DND-41 (cell line): ENCODE measurements at regions not wholly inside any gene's neighbourhood (a gene's known extent, or its start where the extent isn't known, plus 50 kb on each side); places are given as distances from the start of the nearest gene placed in this dataset.

Experiments used
- ATAC-seq: fragments of 200-7000 bp; cut with Tn5 transposase; 3 replicates; pipeline ENCODE4 v1.9.1; 2021; ENCODE audit warnings: low read depth; ENCODE audit not compliant: insufficient read depth
- DNase-seq: peaks from one replicate; pipeline ENCODE4 v3.0.0-alpha.2; 2020
- H2AFZ ChIP-seq: 2 replicates; pipeline ENCODE4 v1.6.0; 2012; ENCODE audit warnings: low read depth, low read length
- H3K27ac ChIP-seq: 2 replicates; pipeline ENCODE4 v1.5.1; 2012; ENCODE audit warnings: low read length, inconsistent platforms
- H3K27me3 ChIP-seq: fragments of 200-600 bp; sonication (generic); 2 replicates; pipeline ENCODE4 v1.6.0; 2012; ENCODE audit warnings: low read length, mild to moderate bottlenecking, inconsistent platforms; ENCODE audit not compliant: insufficient read depth, poor library complexity
- H3K36me3 ChIP-seq: 2 replicates; pipeline ENCODE4 v1.5.1; 2012; ENCODE audit warnings: low read length, inconsistent platforms; ENCODE audit not compliant: insufficient read depth
- H3K4me1 ChIP-seq: 2 replicates; pipeline ENCODE4 v1.5.1; 2012; ENCODE audit warnings: mild to moderate bottlenecking, low read length; ENCODE audit not compliant: insufficient read depth
- H3K4me2 ChIP-seq: 2 replicates; pipeline ENCODE4 v1.6.0; 2012; ENCODE audit warnings: mild to moderate bottlenecking, moderate library complexity, low read length, inconsistent platforms; ENCODE audit not compliant: insufficient read depth
- H3K4me3 ChIP-seq, 2 experiments: fragments of 200-600 bp in 1 of 2; shearing (Covaris generic) in 1 of 2; 2 replicates each; pipeline ENCODE4 v1.5.1; 2012 to 2016; ENCODE audit warnings: inconsistent platforms in 2 of 2, low read length in 2 of 2, mild to moderate bottlenecking in 2 of 2, low read depth in 1 of 2, moderate library complexity in 1 of 2
- H3K79me2 ChIP-seq: 2 replicates; pipeline ENCODE4 v1.6.0; 2012; ENCODE audit warnings: low read length, inconsistent platforms; ENCODE audit not compliant: insufficient read depth
- H3K9ac ChIP-seq: 2 replicates; pipeline ENCODE4 v1.6.0; 2012; ENCODE audit warnings: low read depth, mild to moderate bottlenecking, inconsistent platforms, low read length, moderate library complexity
- H3K9me3 ChIP-seq: 2 replicates; pipeline ENCODE4 v1.5.1; 2012; ENCODE audit warnings: low read length, moderate library complexity, mild to moderate bottlenecking, inconsistent platforms; ENCODE audit not compliant: insufficient read depth, severe bottlenecking
- H4K20me1 ChIP-seq: 2 replicates; pipeline ENCODE4 v1.6.0; 2012; ENCODE audit warnings: low read length; ENCODE audit not compliant: insufficient read depth
- CTCF ChIP-seq: IDR thresholded peaks from 2 replicates; pipeline ENCODE4 v1.5.1; 2012; ENCODE audit warnings: borderline replicate concordance, low read length, moderate library complexity, mild to moderate bottlenecking; ENCODE audit not compliant: poor library complexity, severe bottlenecking; ENCODE audit errors: extremely low read depth
- EZH2 ChIP-seq: IDR thresholded peaks from 3 replicates; pipeline ENCODE4 v1.6.1; 2012; ENCODE audit warnings: borderline replicate concordance, low read depth, mild to moderate bottlenecking, moderate library complexity, low read length, inconsistent platforms; ENCODE audit not compliant: severe bottlenecking

- Histone ChIP-seq H3K4me3 (no peak overlapping the region), H3K9ac (no peak overlapping the region), H3K79me2 (no peaks in the 10 kb centered on the region), H3K4me1 (no peaks in the 10 kb centered on the region), H3K27me3 (no peaks in the 10 kb centered on the region), H4K20me1 (no peaks in the 10 kb centered on the region), H3K36me3 (no peaks in the 10 kb centered on the region), H3K4me2 (no peak overlapping the region), H3K27ac (no peak overlapping the region), H2AFZ (no peak overlapping the region), H3K9me3 (no peaks in the 10 kb centered on the region)
- TF ChIP-seq CTCF (no peak), EZH2 (no peak)
- ATAC-seq = no peak
- no peak for DNase-seq
These were observed 137.9 kb downstream of the SOX9 start for GRCh38 chr17:72258711-72259110.

- H4K20me1 ChIP-seq = no peaks in the 10 kb centered on the region
- H3K27me3 ChIP-seq = no peaks in the 10 kb centered on the region
- no peaks in the 10 kb centered on the region for H3K79me2 ChIP-seq
- no peaks in the 10 kb centered on the region for H3K36me3 ChIP-seq
- TF ChIP-seq CTCF (no peak), EZH2 (no peak)
- no peak overlapping the region for H2AFZ ChIP-seq
- DNase-seq = no peak
- no peak overlapping the region for H3K4me3 ChIP-seq
- ATAC-seq = no peak
- H3K9ac ChIP-seq = no peak overlapping the region
- H3K9me3 ChIP-seq = no peaks in the 10 kb centered on the region
- H3K4me1 ChIP-seq = no peaks in the 10 kb centered on the region
- no peak overlapping the region for H3K4me2 ChIP-seq
- H3K27ac ChIP-seq = no peak overlapping the region
These were observed 139.1 kb downstream of the SOX9 start for GRCh38 chr17:72259922-72260321.

GRCh38 chr17:72262766-72263165 lies 141.9 kb downstream of the SOX9 start:
- Histone ChIP-seq H3K27ac (no peak overlapping the region), H3K79me2 (no peaks in the 10 kb centered on the region), H3K36me3 (no peaks in the 10 kb centered on the region), H3K4me3 (no peak overlapping the region), H3K27me3 (peaks cover 5% of the 10 kb centered on the region), H2AFZ (no peak overlapping the region), H4K20me1 (no peaks in the 10 kb centered on the region), H3K4me2 (no peak overlapping the region), H3K9ac (no peak overlapping the region), H3K9me3 (no peaks in the 10 kb centered on the region), H3K4me1 (no peaks in the 10 kb centered on the region)
- DNase-seq (no peak), ATAC-seq (no peak)
- TF ChIP-seq EZH2 (no peak), CTCF (no peak)
